NCI-H2081 (cell line): ENCODE measurements at regions not wholly inside any gene's neighbourhood (a gene's known extent, or its start where the extent isn't known, plus 50 kb on each side); places are given as distances from the start of the nearest gene placed in this dataset.
"Not testable (repeated sequence)": the region's sequence is repeated elsewhere in the genome, so short reads cannot be mapped to it uniquely, and the experiment has no call there.

Source experiments
- DNase-seq, 2 experiments: peaks; one replicate each; lab custom pipeline; 2025; lab: John Stamatoyannopoulos, UW

- DNase-seq, result no peak
Measured at GRCh38 chr7:98771941-98772603, 97.7 kb downstream of the TMEM130 start.

GRCh38 chr7:98774884-98775283 lies 94.9 kb downstream of the TMEM130 start:
- DNase-seq, result no peak

- DNase-seq, result no peak
Measured at GRCh38 chr7:98777051-98777450, 92.8 kb downstream of the TMEM130 start.

- no peak for DNase-seq
Measured at GRCh38 chr7:98778421-98778820, 91.4 kb downstream of the TMEM130 start.

- DNase-seq, result no peak
Measured at GRCh38 chr7:98779800-98780587, 89.8 kb downstream of the TMEM130 start.

- no peak for DNase-seq
Measured at GRCh38 chr7:98784216-98784785, 85.5 kb downstream of the TMEM130 start.

- DNase-seq, result no peak
Measured at GRCh38 chr7:98785929-98786571, 83.8 kb downstream of the TMEM130 start.

- DNase-seq, result no peak
Measured at GRCh38 chr7:98788966-98789365, 80.8 kb downstream of the TMEM130 start.

- not testable (repeated sequence) for DNase-seq
Measured at GRCh38 chr7:98794453-98794852, 75.4 kb downstream of the TMEM130 start.

GRCh38 chr7:98795741-98796493 lies 73.9 kb downstream of the TMEM130 start:
- DNase-seq, result no peak
